Psoas muscle (tissue), 7 donors: ENCODE measurements at regions not wholly inside any gene's neighbourhood (a gene's known extent, or its start where the extent isn't known, plus 50 kb on each side); places are given as distances from the start of the nearest gene placed in this dataset.

Experiments
- ATAC-seq, 4 donors: fragments of 200-7000 bp; cut with Tn5 transposase; one replicate each; pipeline ENCODE4 v1.9.1; 2020; ENCODE audit warnings: moderate library complexity in 3 of 4, mild to moderate bottlenecking in 2 of 4
- DNase-seq, 2 donors: peaks; one replicate each; pipeline ENCODE4 v3.0.0-alpha.2; 2020
- H3K27ac ChIP-seq: fragments of 200-600 bp; one replicate; pipeline ENCODE4 v1.8.0; 2022
- H3K27me3 ChIP-seq, 3 donors: fragments of 200-600 bp in 1 of 3; one replicate each; pipeline versions ENCODE4 v1.6.1 to v1.8.0; 2013 to 2022; ENCODE audit warnings: low read length in 2 of 3, mild to moderate bottlenecking in 2 of 3, moderate library complexity in 1 of 3; ENCODE audit not compliant: insufficient read depth in 3 of 3
- H3K36me3 ChIP-seq, 2 donors: fragments of 200-600 bp in 1 of 2; one replicate each; pipeline versions ENCODE4 v1.6.1 to v1.8.0; 2013 to 2022; ENCODE audit warnings: low read depth in 1 of 2, mild to moderate bottlenecking in 1 of 2, moderate library complexity in 1 of 2; ENCODE audit not compliant: insufficient read depth in 1 of 2
- H3K4me1 ChIP-seq: fragments of 200-600 bp; one replicate; pipeline ENCODE4 v1.8.0; 2022
- H3K4me3 ChIP-seq: fragments of 200-600 bp; one replicate; pipeline ENCODE4 v1.8.0; 2022; ENCODE audit warnings: mild to moderate bottlenecking
- H3K9me3 ChIP-seq: fragments of 200-600 bp; one replicate; pipeline ENCODE4 v1.8.0; 2022
- WGBS, 3 donors: extraction: QIAGEN DNeasy Blood & Tissue Kit; methylation state at CpG; one replicate each; pipeline versions ENCODE4 v1.1.6 to v1.1.7; 2013; 5-methylcytosine and 5-hydroxymethylcytosine counted together
- intact Hi-C, 2 donors: fragments of 100-400 bp; cut with DNase I; formaldehyde crosslinking; loops; one replicate each; pipeline versions ENCODE4 v1.11.0 to v1.14.2; 2022
- TF ChIP-seq, protein P1 (sequence below): fragments of 200-600 bp; IDR thresholded peaks from one replicate; pipeline ENCODE4 v1.8.0; 2022; ENCODE audit warnings: antibody characterized with exemption
- donor health status: healthy with polysubstance abuse.
- donor health status: DM: no; HTN: no; CAD: no; lungs with moderate emphysema.
- donor health status: Bipolar disorder and iron deficiency.
- donor health status: healthy.
- donor health status: DM: yes; HTN: yes; CAD: no.
- donor health status: DM: no; HTN: no; CAD: no.
- donor health status: DM: yes; HTN: yes; CAD: no.

DNA sequence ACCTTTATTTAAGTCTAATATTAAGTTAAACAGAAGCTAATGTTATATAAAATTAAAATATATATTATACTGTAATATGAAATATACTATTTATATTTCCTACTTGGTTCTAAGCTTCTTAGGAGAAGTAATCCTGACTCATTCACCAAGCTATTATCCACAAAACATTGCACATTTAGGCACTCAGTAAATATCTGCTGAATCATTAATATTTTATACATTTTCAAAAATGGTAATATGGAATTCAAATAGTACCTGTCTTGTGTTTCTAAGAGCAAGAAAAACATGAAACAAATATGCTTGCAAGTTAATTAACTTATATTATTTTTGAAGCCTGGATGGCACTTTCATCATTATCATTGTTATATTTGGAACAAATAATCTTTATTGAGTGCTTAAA is 153.0 kb upstream of the CNTN4 start:
- no peak for DNase-seq
- intact Hi-C loops = no loop called here
- no peak for ATAC-seq
- no peaks in the 10 kb centered on the region for H3K4me1 ChIP-seq
- TF ChIP-seq, protein P1, sequence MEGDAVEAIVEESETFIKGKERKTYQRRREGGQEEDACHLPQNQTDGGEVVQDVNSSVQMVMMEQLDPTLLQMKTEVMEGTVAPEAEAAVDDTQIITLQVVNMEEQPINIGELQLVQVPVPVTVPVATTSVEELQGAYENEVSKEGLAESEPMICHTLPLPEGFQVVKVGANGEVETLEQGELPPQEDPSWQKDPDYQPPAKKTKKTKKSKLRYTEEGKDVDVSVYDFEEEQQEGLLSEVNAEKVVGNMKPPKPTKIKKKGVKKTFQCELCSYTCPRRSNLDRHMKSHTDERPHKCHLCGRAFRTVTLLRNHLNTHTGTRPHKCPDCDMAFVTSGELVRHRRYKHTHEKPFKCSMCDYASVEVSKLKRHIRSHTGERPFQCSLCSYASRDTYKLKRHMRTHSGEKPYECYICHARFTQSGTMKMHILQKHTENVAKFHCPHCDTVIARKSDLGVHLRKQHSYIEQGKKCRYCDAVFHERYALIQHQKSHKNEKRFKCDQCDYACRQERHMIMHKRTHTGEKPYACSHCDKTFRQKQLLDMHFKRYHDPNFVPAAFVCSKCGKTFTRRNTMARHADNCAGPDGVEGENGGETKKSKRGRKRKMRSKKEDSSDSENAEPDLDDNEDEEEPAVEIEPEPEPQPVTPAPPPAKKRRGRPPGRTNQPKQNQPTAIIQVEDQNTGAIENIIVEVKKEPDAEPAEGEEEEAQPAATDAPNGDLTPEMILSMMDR = no peak
- no peaks in the 10 kb centered on the region for H3K27me3 ChIP-seq
- H3K9me3 ChIP-seq = no peaks in the 10 kb centered on the region
- H3K36me3 ChIP-seq = no peaks in the 10 kb centered on the region
- no peak overlapping the region for H3K4me3 ChIP-seq
- no peak overlapping the region for H3K27ac ChIP-seq

DNA sequence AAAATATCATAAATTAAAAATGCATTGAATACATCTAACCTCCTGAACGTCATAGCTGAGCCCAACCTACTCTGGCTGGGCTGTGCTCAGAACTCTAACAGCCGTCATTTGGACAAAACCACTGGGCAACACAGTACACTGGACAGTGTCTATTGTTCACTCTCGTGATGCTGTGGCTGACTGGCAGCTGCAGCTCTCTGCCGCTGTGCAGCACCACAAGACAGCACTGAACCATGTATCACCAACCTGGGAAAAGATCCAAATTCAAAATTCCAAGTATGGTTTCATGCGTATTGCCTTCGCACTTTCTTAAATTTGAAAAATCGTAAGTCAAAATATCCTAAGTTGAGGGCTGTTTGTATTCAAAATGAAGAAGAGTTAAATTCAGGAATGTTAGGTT is 145.1 kb upstream of the CNTN4 start:
- no peak for ATAC-seq
- no peaks in the 10 kb centered on the region for H3K27me3 ChIP-seq
- no peak for DNase-seq
- H3K27ac ChIP-seq = no peak overlapping the region
- H3K36me3 ChIP-seq = no peaks in the 10 kb centered on the region
- H3K9me3 ChIP-seq = no peaks in the 10 kb centered on the region
- intact Hi-C loops = no loop called here
- H3K4me1 ChIP-seq = no peaks in the 10 kb centered on the region
- H3K4me3 ChIP-seq = no peak overlapping the region
- TF ChIP-seq, protein P1 = no peak
- WGBS, 3 donors = 60 to 68% (median 63%) methylated on average over 7 of the region's 7 CpGs

DNA sequence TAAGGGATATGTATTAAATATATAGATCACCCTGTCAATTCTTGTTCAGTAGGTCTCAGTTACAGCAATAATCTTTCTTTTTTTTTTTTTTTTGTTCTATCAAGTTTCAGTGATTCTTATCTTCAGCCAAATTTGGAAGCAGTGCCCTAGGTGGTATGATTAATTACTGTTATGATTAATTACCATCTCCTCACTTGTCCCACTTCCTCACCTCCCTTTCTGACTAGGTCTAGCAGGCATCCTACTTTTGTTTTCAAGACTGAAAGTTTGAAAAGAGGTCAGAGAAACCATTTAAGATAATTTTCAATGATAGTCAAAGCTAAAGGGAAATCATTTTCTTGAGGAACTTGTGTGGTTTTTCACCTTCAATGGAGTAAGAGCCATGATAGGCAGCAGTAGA is 144.0 kb upstream of the CNTN4 start:
- Histone ChIP-seq H3K27me3 (no peaks in the 10 kb centered on the region), H3K9me3 (no peaks in the 10 kb centered on the region), H3K36me3 (no peaks in the 10 kb centered on the region), H3K4me1 (no peaks in the 10 kb centered on the region), H3K27ac (no peak overlapping the region), H3K4me3 (no peak overlapping the region)
- TF ChIP-seq, protein P1 = no peak
- DNase-seq = no peak
- intact Hi-C loops = no loop called here
- no peak for ATAC-seq

DNA sequence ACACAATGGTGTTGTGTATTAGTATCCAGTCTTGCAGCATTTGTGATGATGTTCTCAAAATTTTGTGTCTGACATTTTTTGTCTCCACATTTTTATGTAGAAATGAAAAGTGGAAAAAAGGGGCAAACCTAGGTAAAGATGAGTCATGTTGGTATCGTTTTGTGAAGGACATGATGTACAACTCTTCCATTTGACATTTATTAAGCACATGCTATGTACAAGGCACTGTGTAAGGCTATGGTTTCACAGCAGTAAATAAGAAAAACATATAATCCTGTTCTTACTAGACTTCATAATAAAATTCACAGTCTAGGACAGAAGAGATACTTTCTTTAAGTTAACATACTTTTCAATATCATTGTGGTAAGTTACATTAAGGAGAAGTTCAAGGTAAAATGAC is 143.5 kb upstream of the CNTN4 start:
- Histone ChIP-seq H3K27me3 (no peaks in the 10 kb centered on the region), H3K4me3 (no peak overlapping the region), H3K27ac (no peak overlapping the region), H3K4me1 (no peaks in the 10 kb centered on the region), H3K36me3 (no peaks in the 10 kb centered on the region), H3K9me3 (no peaks in the 10 kb centered on the region)
- no peak for DNase-seq
- 65 to 75% (median 67%) methylated on average over 1 of the region's 1 CpG for WGBS, 3 donors
- no peak for ATAC-seq
- TF ChIP-seq, protein P1 = no peak
- intact Hi-C loops = no loop called here

DNA sequence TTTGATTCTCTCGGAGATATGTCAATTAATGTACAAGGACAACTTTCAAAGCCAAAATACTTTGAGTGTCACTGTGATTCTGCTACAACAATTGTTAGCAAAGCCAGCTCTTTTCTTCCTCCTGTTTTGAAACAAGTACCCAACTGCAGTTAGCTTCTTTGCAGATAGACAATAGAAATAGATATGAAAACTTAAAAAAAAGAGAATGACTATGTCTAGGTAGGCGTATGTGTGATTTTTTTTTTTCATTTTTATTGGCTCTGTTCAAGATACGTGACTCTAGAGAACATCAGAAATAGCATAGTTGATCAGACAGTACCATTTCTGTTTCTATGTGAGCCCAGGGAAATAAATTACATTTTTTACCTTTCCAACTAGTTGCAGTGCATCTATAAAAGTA is 142.9 kb upstream of the CNTN4 start:
- Histone ChIP-seq H3K36me3 (no peaks in the 10 kb centered on the region), H3K27ac (no peak overlapping the region), H3K4me1 (no peaks in the 10 kb centered on the region), H3K4me3 (no peak overlapping the region), H3K9me3 (no peaks in the 10 kb centered on the region), H3K27me3 (no peaks in the 10 kb centered on the region)
- DNase-seq (no peak), ATAC-seq (no peak)
- intact Hi-C loops = no loop called here
- 81 to 88% (median 84%) methylated on average over 3 of the region's 3 CpGs for WGBS, 3 donors
- TF ChIP-seq, protein P1 = no peak
